ENCODE measurements at regions not wholly inside any gene's neighbourhood (a gene's known extent, or its start where the extent isn't known, plus 50 kb on each side); places are given as distances from the start of the nearest gene placed in this dataset.

- TF ChIP-seq CTCF (conservative IDR thresholded peaks at IDR 0.05; ENCODE audit: control insufficient read depth, insufficient read depth, low read depth, low read length) = no peak
- no peak for DNase-seq (ENCODE audit: low read depth)
- H3K4me3 ChIP-seq (ENCODE audit: control insufficient read depth, low read depth, low read length) = no peak overlapping the region
Observed at GRCh38 chr2:10964052-10964790, 52.5 kb downstream of the KCNF1 start.

GRCh38 chr2:10965241-10965843 is 53.6 kb downstream of the KCNF1 start:
- no peak for TF ChIP-seq CTCF (conservative IDR thresholded peaks at IDR 0.05; ENCODE audit: control insufficient read depth, insufficient read depth, low read depth, low read length)
- no peak overlapping the region for H3K4me3 ChIP-seq (ENCODE audit: control insufficient read depth, low read depth, low read length)
- no peak for DNase-seq (ENCODE audit: low read depth)

- H3K4me3 ChIP-seq (ENCODE audit: control insufficient read depth, low read depth, low read length) = no peak overlapping the region
- no peak for TF ChIP-seq CTCF (conservative IDR thresholded peaks at IDR 0.05; ENCODE audit: control insufficient read depth, insufficient read depth, low read depth, low read length)
- DNase-seq (ENCODE audit: low read depth) = no peak
Observed at GRCh38 chr2:10966056-10966455, 54.3 kb downstream of the KCNF1 start.

- no peak for DNase-seq (ENCODE audit: low read depth)
- TF ChIP-seq CTCF (conservative IDR thresholded peaks at IDR 0.05; ENCODE audit: control insufficient read depth, insufficient read depth, low read depth, low read length) = no peak
- no peak overlapping the region for H3K4me3 ChIP-seq (ENCODE audit: control insufficient read depth, low read depth, low read length)
Observed at GRCh38 chr2:10966741-10967140, 55.0 kb downstream of the KCNF1 start.

GRCh38 chr2:10968176-10968575 is 56.4 kb downstream of the KCNF1 start:
- no peak for TF ChIP-seq CTCF (conservative IDR thresholded peaks at IDR 0.05; ENCODE audit: control insufficient read depth, insufficient read depth, low read depth, low read length)
- DNase-seq (ENCODE audit: low read depth) = no peak
- no peak overlapping the region for H3K4me3 ChIP-seq (ENCODE audit: control insufficient read depth, low read depth, low read length)

- no peak overlapping the region for H3K4me3 ChIP-seq (ENCODE audit: control insufficient read depth, low read depth, low read length)
- no peak for TF ChIP-seq CTCF (conservative IDR thresholded peaks at IDR 0.05; ENCODE audit: control insufficient read depth, insufficient read depth, low read depth, low read length)
- no peak for DNase-seq (ENCODE audit: low read depth)
Observed at GRCh38 chr2:10970666-10971065, 58.9 kb downstream of the KCNF1 start.

Data from fibroblast of mammary gland (primary cell).